MM.1S (cell line): ENCODE measurements at regions not wholly inside any gene's neighbourhood (a gene's known extent, or its start where the extent isn't known, plus 50 kb on each side); places are given as distances from the start of the nearest gene placed in this dataset.

ENCODE experiments used
- EZH2 ChIP-seq: fragments of 300-600 bp; sonication (generic); optimal IDR thresholded peaks from 2 replicates; pipeline ENCODE3; 2017; ENCODE audit warnings: low read depth, mild to moderate bottlenecking, antibody characterized with exemption, low read length, mixed read lengths
- TF ChIP-seq, protein P1 (sequence below): fragments of 300-600 bp; sonication (generic); IDR thresholded peaks from 2 replicates; pipeline ENCODE4 v1.5.1; 2016; ENCODE audit warnings: antibody characterized with exemption, low read length, mixed read lengths

DNA sequence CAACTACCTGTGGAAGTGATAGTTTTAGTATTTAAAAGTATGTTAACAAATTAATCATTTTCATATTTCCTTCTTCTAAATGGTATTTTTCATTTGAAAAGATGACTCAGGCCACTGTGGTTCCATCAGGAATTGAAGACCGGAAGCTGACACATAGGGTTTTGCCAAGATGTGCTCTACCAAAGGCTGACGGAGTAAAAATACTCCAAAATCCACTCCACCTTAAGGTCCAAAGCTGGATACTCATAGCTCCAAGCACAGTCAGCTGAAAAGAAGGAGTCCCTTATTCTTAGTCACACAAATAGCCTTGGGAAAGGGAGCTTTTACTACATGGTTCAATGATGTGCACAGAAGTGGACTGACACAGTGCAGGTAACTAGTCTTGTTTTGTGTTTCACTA, 472.0 kb downstream of the ARAP2 start:
- TF ChIP-seq, protein P1, sequence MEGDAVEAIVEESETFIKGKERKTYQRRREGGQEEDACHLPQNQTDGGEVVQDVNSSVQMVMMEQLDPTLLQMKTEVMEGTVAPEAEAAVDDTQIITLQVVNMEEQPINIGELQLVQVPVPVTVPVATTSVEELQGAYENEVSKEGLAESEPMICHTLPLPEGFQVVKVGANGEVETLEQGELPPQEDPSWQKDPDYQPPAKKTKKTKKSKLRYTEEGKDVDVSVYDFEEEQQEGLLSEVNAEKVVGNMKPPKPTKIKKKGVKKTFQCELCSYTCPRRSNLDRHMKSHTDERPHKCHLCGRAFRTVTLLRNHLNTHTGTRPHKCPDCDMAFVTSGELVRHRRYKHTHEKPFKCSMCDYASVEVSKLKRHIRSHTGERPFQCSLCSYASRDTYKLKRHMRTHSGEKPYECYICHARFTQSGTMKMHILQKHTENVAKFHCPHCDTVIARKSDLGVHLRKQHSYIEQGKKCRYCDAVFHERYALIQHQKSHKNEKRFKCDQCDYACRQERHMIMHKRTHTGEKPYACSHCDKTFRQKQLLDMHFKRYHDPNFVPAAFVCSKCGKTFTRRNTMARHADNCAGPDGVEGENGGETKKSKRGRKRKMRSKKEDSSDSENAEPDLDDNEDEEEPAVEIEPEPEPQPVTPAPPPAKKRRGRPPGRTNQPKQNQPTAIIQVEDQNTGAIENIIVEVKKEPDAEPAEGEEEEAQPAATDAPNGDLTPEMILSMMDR: no peak
- no peak for TF ChIP-seq EZH2
